Effector CD4-positive, alpha-beta T cell (primary cell): ENCODE measurements at regions not wholly inside any gene's neighbourhood (a gene's known extent, or its start where the extent isn't known, plus 50 kb on each side); places are given as distances from the start of the nearest gene placed in this dataset.
"Not testable (repeated sequence)": the region's sequence is repeated elsewhere in the genome, so short reads cannot be mapped to it uniquely, and the experiment has no call there.

Source experiments
- DNase-seq: peaks from one replicate; pipeline ENCODE4 v3.0.0-alpha.2; 2020

- not testable (repeated sequence) for DNase-seq
Measured at GRCh38 chr9:66046992-66047391, 310.0 kb downstream of the FOXD4L4 start.

GRCh38 chr9:66049721-66050120 lies 312.8 kb downstream of the FOXD4L4 start:
- DNase-seq, result not testable (repeated sequence)

DNA sequence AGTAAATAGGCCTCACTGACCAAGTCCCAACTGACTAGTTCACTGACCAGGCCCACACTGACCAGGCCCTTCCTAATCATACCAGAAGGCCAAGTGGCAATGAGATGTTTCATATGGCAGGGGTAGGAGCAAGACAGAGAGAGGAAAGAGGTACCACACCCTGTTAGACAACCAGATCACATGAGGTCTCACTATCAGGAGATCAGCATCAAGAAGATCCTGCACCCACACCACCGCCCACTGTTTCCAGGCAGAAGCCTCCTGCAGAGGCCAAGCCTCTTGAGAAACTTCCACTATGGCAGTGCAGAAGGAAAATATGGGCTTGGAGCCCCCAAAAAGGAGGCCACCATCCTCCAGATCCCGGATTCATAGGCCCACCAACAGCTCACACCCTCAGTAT lies 317.8 kb downstream of the FOXD4L4 start:
- DNase-seq, result not testable (repeated sequence)

- not testable (repeated sequence) for DNase-seq
Measured at GRCh38 chr9:66060681-66061080, 323.7 kb downstream of the FOXD4L4 start.

DNA sequence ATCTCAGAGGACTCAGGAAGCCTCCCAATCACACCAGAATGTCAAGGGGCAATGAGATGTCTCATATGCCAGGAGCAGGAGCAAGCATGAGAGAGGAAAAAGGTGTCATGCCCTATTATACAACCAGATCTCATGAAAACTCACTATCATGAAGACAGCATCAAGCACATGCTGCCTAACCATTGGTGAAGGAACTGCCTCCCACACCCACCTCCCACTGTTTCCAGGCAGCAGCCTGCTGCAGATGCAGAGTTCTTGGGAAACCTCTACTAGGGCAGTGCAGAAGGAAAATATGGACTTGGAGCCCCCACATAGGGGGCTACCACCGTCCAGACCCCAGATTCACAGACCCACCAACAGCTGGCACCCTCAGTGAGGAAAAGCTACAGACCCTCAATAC lies 326.9 kb downstream of the FOXD4L4 start:
- not testable (repeated sequence) for DNase-seq

- DNase-seq, result peak; percentile 1
Measured at GRCh38 chr9:66065735-66066134, 328.8 kb downstream of the FOXD4L4 start.

DNA sequence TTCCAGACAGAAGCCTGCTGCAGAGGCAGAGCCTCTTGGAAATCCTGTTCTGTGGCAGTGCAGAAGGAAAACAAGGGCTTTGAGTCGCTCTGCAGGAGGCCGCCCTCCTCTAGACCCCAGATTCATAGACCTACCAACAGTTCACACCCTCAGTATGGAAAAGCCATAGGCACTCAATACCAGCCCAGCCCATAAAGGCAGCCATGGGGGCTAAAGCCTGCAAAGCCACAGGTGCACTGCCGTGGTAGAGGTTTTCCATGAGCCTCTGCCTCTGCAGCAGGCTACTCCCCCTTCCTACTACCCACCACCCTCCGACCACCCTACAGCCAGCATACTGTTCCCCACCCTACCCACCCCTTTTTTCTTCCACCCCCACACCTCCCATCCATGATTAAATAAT lies 330.3 kb downstream of the FOXD4L4 start:
- peak; percentile 0 for DNase-seq

- DNase-seq, result not testable (repeated sequence)
Measured at GRCh38 chr9:66068451-66068989, 331.6 kb downstream of the FOXD4L4 start.

GRCh38 chr9:66069025-66069424 lies 332.1 kb downstream of the FOXD4L4 start:
- not testable (repeated sequence) for DNase-seq

DNA sequence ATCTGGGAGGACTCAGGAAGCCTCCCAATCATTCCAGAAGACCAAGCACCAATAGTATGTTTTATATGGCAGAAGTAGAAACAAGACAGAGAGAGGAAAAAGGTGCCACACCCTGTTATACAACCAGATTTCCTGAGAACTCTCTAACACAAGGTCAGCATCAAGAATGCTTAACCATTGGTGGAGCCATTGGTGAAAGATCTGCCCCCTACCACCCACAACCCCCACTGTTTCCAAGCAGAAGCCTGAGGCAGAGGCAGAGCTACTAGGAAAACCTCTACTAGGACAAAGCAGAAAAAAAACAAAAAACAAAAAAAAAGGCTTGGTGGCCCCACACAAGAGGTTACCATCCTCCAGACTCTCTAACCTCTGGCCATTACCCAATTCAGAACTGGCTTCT lies 336.2 kb downstream of the FOXD4L4 start:
- DNase-seq, result not testable (repeated sequence)

GRCh38 chr9:66082811-66083210 lies 345.9 kb downstream of the FOXD4L4 start:
- DNase-seq, result not testable (repeated sequence)
